ENCODE measurements at regions not wholly inside any gene's neighbourhood (a gene's known extent, or its start where the extent isn't known, plus 50 kb on each side); places are given as distances from the start of the nearest gene placed in this dataset.

DNA sequence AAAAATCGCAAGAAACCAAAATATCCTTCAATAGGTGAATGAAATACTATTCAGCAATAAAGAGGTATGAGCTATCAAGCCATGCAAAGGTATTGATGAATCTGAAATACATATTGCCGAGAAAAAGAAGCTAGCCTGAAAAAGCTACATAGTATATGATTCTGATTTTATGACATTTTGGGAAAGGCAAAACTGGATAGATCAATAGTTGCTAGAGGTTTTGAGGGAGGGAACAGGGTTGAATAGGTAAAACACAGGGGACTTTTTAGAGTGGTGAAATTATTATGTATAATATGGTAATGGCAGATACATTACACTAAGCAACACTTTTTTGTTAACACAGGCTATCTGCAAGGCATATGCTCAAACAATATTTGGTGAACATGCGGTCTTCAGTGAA lies 327.6 kb upstream of the ADAMTSL1 start:
- TF ChIP-seq CBX5 (CRISPR knock-in tag; IDR thresholded peaks at IDR 0.05; ENCODE audit: borderline replicate concordance) (no peak), POLR2AphosphoS5 (IDR thresholded peaks at IDR 0.05; ENCODE audit: low read depth, low read length) (no peak), EP300 (IDR thresholded peaks at IDR 0.05; ENCODE audit: low read depth in 2 of 2, low read length in 2 of 2) (no peak), EP300 (CRISPR knock-in tag; IDR thresholded peaks at IDR 0.05; ENCODE audit: borderline replicate concordance) (no peak)

All from HepG2 (cell line).